D721Med (cell line): ENCODE measurements at regions not wholly inside any gene's neighbourhood (a gene's known extent, or its start where the extent isn't known, plus 50 kb on each side); places are given as distances from the start of the nearest gene placed in this dataset.

Experiments used
- DNase-seq: peaks from one replicate; pipeline ENCODE4 v3.0.0; 2011; ENCODE audit warnings: low spot score; ENCODE audit not compliant: insufficient read length
- FAIRE-seq: peaks from 2 replicates; lab custom pipeline; 2011; peaks lifted over from hg19 to GRCh38; lab: Jason Lieb, UNC
- CTCF ChIP-seq: IDR thresholded peaks from 2 replicates; pipeline ENCODE4 v1.5.1; 2012; ENCODE audit warnings: mild to moderate bottlenecking, control low read depth; ENCODE audit not compliant: insufficient read depth; ENCODE audit errors: missing control alignments

- FAIRE-seq, result no peak
- TF ChIP-seq CTCF, result no peak
- DNase-seq, result peak; percentile 19
Observed at GRCh38 chr10:71078454-71079145, 133.8 kb upstream of the UNC5B start.

- TF ChIP-seq CTCF, result no peak
- FAIRE-seq (no peak), DNase-seq (peak; percentile 6)
Observed at GRCh38 chr10:71079761-71080380, 132.5 kb upstream of the UNC5B start.

GRCh38 chr10:71080381-71081228, 131.8 kb upstream of the UNC5B start:
- FAIRE-seq (no peak), DNase-seq (no peak)
- no peak for TF ChIP-seq CTCF

- DNase-seq (peak; percentile 14), FAIRE-seq (no peak)
- TF ChIP-seq CTCF, result no peak
Observed at GRCh38 chr10:71081229-71081560, 131.2 kb upstream of the UNC5B start.

GRCh38 chr10:71081912-71082311, 130.5 kb upstream of the UNC5B start:
- no peak for TF ChIP-seq CTCF
- DNase-seq (no peak), FAIRE-seq (no peak)

GRCh38 chr10:71082960-71083715, 129.2 kb upstream of the UNC5B start:
- FAIRE-seq (no peak), DNase-seq (peak; percentile 15)
- no peak for TF ChIP-seq CTCF
